ENCODE measurements at regions not wholly inside any gene's neighbourhood (a gene's known extent, or its start where the extent isn't known, plus 50 kb on each side); places are given as distances from the start of the nearest gene placed in this dataset.

DNA sequence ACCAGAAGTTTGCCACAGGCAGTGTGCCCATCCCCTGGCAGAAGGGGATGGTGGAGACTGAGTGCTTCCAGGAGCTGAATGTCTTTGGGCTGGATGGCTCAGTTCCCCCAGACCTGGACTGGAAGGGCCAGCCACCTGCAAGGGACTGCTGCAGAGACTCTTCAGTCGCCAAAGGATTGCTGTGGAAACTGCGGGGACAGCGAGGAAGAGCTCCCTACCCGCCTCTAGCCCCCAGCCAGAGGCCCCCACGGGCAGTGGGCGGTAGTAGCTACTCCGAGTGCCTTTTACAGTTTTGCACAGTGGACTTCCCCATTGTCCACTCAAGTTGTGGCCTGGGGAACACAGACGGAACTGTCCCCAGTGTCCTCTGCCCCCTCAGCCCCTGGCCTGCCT lies 138.5 kb downstream of the ZDHHC20 start:
- no peak overlapping the region for H3K27ac ChIP-seq
- H3K36me3 ChIP-seq = no peaks in the 10 kb centered on the region
- no peak overlapping the region for H3K4me3 ChIP-seq (ENCODE audit: low read depth, low read length)
- DNase-seq = no peak
- no peaks in the 10 kb centered on the region for H3K27me3 ChIP-seq (ENCODE audit: insufficient read depth, low read depth, severe bottlenecking)
- TF ChIP-seq, protein P1, sequence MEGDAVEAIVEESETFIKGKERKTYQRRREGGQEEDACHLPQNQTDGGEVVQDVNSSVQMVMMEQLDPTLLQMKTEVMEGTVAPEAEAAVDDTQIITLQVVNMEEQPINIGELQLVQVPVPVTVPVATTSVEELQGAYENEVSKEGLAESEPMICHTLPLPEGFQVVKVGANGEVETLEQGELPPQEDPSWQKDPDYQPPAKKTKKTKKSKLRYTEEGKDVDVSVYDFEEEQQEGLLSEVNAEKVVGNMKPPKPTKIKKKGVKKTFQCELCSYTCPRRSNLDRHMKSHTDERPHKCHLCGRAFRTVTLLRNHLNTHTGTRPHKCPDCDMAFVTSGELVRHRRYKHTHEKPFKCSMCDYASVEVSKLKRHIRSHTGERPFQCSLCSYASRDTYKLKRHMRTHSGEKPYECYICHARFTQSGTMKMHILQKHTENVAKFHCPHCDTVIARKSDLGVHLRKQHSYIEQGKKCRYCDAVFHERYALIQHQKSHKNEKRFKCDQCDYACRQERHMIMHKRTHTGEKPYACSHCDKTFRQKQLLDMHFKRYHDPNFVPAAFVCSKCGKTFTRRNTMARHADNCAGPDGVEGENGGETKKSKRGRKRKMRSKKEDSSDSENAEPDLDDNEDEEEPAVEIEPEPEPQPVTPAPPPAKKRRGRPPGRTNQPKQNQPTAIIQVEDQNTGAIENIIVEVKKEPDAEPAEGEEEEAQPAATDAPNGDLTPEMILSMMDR (IDR thresholded peaks at IDR 0.05; ENCODE audit: low read depth, low read length) = no peak
- H3K9me3 ChIP-seq (ENCODE audit: severe bottlenecking) = no peaks in the 10 kb centered on the region

DNA sequence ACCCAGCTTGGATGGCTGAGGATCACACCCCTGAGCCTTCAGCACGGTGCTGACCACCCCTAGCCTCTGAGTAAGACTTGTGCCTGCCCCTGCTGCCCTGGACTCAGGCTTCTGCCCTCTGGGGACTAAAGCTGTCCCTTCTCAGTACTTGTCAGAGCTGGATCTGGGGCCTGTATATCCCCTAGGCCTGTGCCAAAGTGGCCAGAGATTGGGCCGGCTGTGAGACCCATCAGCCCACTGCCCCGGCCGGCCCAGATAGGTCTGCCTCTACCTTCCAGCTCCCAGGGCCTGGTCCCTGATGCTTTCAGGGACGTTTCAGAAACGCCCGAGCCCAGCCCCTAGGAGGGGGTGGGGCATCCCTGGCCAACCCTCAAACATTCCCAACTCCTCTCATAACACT lies 137.8 kb downstream of the ZDHHC20 start:
- Histone ChIP-seq H3K36me3 (no peaks in the 10 kb centered on the region), H3K4me3 (ENCODE audit: low read depth, low read length) (no peak overlapping the region), H3K9me3 (ENCODE audit: severe bottlenecking) (no peaks in the 10 kb centered on the region), H3K27ac (no peak overlapping the region), H3K27me3 (ENCODE audit: insufficient read depth, low read depth, severe bottlenecking) (no peaks in the 10 kb centered on the region)
- no peak for DNase-seq
- TF ChIP-seq, protein P1 (IDR thresholded peaks at IDR 0.05; ENCODE audit: low read depth, low read length) = no peak

DNA sequence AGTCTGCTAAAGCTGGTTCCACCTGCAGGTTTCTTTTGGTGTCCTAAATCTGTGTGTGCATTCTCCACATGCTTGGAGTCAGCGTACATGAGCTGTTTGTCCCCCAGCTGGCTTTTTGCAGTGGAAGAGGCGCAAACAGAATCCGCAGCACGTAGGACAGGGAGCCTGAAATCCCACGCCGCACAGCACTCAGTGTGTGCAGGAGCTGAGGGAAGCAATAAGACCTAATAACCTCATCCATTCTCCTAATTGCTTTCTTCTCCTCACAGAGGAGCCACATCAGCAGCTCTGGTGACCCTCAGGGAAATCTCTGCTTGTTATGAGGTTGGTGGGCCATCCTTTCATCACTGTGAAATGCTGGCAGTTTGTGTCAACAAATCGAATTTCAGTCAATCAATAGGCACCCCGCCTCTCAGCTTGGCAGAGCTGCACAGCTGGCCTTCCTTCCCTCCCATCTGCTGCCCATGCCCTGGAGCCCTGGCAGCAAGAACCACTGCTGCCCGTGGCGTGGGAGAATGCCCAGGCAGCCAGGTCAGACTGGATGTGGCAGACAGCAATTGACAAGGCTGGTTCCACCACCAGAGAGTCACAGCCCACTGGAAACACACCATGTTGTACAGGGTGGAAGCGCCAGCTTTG lies 136.7 kb downstream of the ZDHHC20 start:
- Histone ChIP-seq H3K36me3 (no peaks in the 10 kb centered on the region), H3K27me3 (ENCODE audit: insufficient read depth, low read depth, severe bottlenecking) (no peaks in the 10 kb centered on the region), H3K27ac (no peak overlapping the region), H3K9me3 (ENCODE audit: severe bottlenecking) (no peaks in the 10 kb centered on the region), H3K4me3 (ENCODE audit: low read depth, low read length) (no peak overlapping the region)
- TF ChIP-seq, protein P1 (IDR thresholded peaks at IDR 0.05; ENCODE audit: low read depth, low read length) = no peak
- no peak for DNase-seq

Data from WERI-Rb-1 (cell line).